Stimulated activated CD4-positive, alpha-beta T cell treated with anti-CD3 and anti-CD28 coated beads, TNF-alpha, amount 100 ng/mL, for 48 hours (primary cell): ENCODE measurements at regions not wholly inside any gene's neighbourhood (a gene's known extent, or its start where the extent isn't known, plus 50 kb on each side); places are given as distances from the start of the nearest gene placed in this dataset.

Experiments used
- DNase-seq, 3 donors: peaks; one replicate each; pipeline ENCODE4 v3.0.0-alpha.2; 2020; ENCODE audit warnings: low read depth in 3 of 3

GRCh38 chr6:100137759-100138158, 143.7 kb upstream of the MCHR2 start:
- DNase-seq: no peak

GRCh38 chr6:100136590-100136989, 142.6 kb upstream of the MCHR2 start:
- no peak for DNase-seq

- no peak for DNase-seq
Measured at GRCh38 chr6:100135977-100136376, 142.0 kb upstream of the MCHR2 start.

- no peak for DNase-seq
Measured at GRCh38 chr6:100134703-100135102, 140.7 kb upstream of the MCHR2 start.

- DNase-seq: no peak
Measured at GRCh38 chr6:100134297-100134696, 140.3 kb upstream of the MCHR2 start.

GRCh38 chr6:100132005-100132404, 138.0 kb upstream of the MCHR2 start:
- no peak for DNase-seq

GRCh38 chr6:100130630-100131029, 136.6 kb upstream of the MCHR2 start:
- no peak for DNase-seq

- DNase-seq: no peak
Measured at GRCh38 chr6:100126790-100127484, 132.9 kb upstream of the MCHR2 start.

- DNase-seq: no peak
Measured at GRCh38 chr6:100121854-100122609, 128.0 kb upstream of the MCHR2 start.

- no peak for DNase-seq
Measured at GRCh38 chr6:100119261-100119660, 125.2 kb upstream of the MCHR2 start.

GRCh38 chr6:100118301-100118700, 124.3 kb upstream of the MCHR2 start:
- DNase-seq: no peak

GRCh38 chr6:100117680-100118079, 123.7 kb upstream of the MCHR2 start:
- DNase-seq: no peak

- DNase-seq: no peak
Measured at GRCh38 chr6:100116411-100117194, 122.6 kb upstream of the MCHR2 start.

- DNase-seq: no peak
Measured at GRCh38 chr6:100115407-100116101, 121.5 kb upstream of the MCHR2 start.

GRCh38 chr6:100112855-100113508, 119.0 kb upstream of the MCHR2 start:
- no peak for DNase-seq

- DNase-seq: no peak
Measured at GRCh38 chr6:100105919-100106529, 112.0 kb upstream of the MCHR2 start.

- DNase-seq: no peak
Measured at GRCh38 chr6:100105138-100105537, 111.1 kb upstream of the MCHR2 start.

- DNase-seq: no peak
Measured at GRCh38 chr6:100103931-100104330, 109.9 kb upstream of the MCHR2 start.

GRCh38 chr6:100103194-100103593, 109.2 kb upstream of the MCHR2 start:
- DNase-seq: no peak

- no peak for DNase-seq
Measured at GRCh38 chr6:100101644-100102043, 107.6 kb upstream of the MCHR2 start.

- DNase-seq: no peak
Measured at GRCh38 chr6:100100776-100101175, 106.8 kb upstream of the MCHR2 start.
